ENCODE measurements at regions not wholly inside any gene's neighbourhood (a gene's known extent, or its start where the extent isn't known, plus 50 kb on each side); places are given as distances from the start of the nearest gene placed in this dataset.

DNA sequence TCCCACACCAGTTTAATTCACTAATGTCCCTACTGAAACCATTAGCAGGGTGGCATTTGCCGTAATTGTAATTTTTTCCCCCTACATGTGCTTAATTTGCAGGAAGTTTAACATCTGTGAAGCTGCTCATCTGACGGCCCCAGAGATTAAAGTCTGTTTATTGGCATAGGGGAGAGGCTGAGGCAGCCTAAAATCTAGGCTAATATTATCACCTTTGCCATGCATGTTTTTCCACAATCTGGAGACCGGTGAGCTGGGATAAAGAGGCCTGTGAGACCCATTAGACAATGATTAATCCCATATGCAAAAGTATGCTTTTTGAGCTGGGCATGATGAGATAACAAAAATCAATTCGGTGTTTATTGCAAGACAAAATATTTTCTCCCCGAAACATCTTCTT, 561.2 kb upstream of the ALCAM start:
- ChIA-PET POLR2A (no interaction called here), CTCF (no interaction called here)

- CTCF ChIA-PET, result no interaction called here
- POLR2A ChIA-PET, result no interaction called here
These were observed 555.8 kb upstream of the ALCAM start for GRCh38 chr3:104810896-104811295.

- CTCF ChIA-PET, result no interaction called here
- POLR2A ChIA-PET, result no interaction called here
These were observed 550.7 kb upstream of the ALCAM start for GRCh38 chr3:104816008-104816407.

- POLR2A ChIA-PET, result no interaction called here
- CTCF ChIA-PET, result no interaction called here
These were observed 550.0 kb upstream of the ALCAM start for GRCh38 chr3:104816716-104817115.

DNA sequence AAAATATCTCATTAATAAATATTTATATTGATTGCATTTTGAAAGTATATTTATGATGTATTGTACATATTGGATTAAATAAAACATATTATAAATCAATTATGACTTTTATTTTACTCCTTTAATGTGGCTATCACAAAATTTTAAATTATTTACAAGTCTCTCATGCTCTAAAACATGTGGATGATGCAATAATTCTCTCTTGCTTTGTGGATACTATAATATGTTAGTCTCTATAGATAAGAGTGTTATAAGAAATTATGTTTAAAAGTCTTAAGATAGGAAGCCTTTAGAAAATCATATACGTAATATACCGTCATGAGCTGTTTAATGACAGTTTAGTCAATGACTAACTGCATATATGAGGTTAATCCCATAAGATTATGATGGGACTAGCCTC, 547.4 kb upstream of the ALCAM start:
- CTCF ChIA-PET, result no interaction called here
- POLR2A ChIA-PET, result no interaction called here

DNA sequence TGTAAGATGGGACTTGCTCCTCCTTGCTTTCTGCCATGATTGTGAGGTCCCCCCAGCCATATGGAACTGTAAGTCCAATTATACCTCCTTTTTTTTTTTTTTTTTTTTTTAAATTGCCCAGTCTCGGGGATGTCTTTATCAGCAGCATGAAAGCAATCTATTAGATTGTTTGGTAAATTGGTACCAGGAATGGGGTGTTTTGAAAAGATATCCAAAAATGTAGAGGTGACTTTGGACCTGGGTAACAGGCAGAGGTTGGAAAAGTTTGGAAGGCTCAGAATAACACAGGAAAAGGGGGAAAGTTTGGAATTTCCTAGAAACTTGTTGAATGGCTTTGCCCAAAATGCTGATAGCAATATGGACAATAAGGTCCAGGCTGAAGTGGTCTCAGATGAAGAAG, 545.8 kb upstream of the ALCAM start:
- ChIA-PET CTCF (no interaction called here), POLR2A (no interaction called here)

GRCh38 chr3:104825116-104825515, 541.6 kb upstream of the ALCAM start:
- ChIA-PET CTCF (no interaction called here), POLR2A (no interaction called here)

- POLR2A ChIA-PET, result no interaction called here
- CTCF ChIA-PET, result no interaction called here
These were observed 535.6 kb upstream of the ALCAM start for GRCh38 chr3:104831071-104831470.

GRCh38 chr3:104832530-104832929, 534.2 kb upstream of the ALCAM start:
- POLR2A ChIA-PET, result no interaction called here
- CTCF ChIA-PET, result no interaction called here

GRCh38 chr3:104835376-104835775, 531.3 kb upstream of the ALCAM start:
- POLR2A ChIA-PET, result no interaction called here
- CTCF ChIA-PET, result no interaction called here

GRCh38 chr3:104846270-104846669, 520.4 kb upstream of the ALCAM start:
- ChIA-PET POLR2A (no interaction called here), CTCF (interaction anchor here (0.6 kb wide), 1 partner anchor 31 kb away, joined by 3 read pairs; no protein-coding TSS in a partner anchor)

DNA sequence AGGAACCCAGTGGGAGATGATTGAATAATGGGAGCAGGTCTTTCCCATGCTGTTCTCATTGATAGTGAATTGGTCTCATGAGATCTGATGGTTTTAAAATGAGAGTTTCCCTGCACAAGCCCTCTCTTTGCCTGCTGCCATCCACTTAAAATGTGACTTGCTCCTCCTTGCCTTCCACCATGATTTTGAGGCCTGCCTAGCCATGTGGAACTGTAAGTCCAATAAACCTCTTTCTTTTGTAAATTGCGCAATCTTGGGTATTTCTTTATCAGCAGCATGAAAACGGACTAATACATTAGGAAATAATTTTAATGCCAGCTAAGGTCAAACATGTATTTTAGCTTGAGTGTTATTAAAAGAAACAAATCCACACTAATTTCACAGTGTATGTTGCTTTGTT, 517.6 kb upstream of the ALCAM start:
- ChIA-PET POLR2A (no interaction called here), CTCF (no interaction called here)

GRCh38 chr3:104854468-104854867, 512.2 kb upstream of the ALCAM start:
- POLR2A ChIA-PET, result no interaction called here

DNA sequence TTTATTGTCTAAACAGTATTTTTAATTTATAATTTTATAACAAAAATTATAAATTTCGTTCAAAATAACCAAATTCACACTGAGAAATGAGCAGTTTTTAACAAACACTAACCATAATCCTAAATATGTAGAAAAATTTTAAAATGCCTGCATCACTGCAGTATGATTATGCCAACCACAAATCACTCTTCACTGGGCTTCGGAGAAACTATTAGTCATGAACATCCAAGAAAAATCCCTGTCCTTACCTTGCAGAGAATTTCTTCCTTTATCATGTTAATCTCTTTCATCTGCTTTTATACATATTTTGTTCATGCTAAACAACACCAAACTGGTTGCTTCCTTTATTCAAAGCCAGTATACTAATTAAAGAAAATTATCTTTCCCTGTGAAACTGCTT, 511.0 kb upstream of the ALCAM start:
- CTCF ChIA-PET, result no interaction called here
- POLR2A ChIA-PET, result no interaction called here

More at GRCh38 chr3:104854468-104854867, 512.2 kb upstream of the ALCAM start:
- CTCF ChIA-PET, result no interaction called here

GRCh38 chr3:104856741-104857140, 510.0 kb upstream of the ALCAM start:
- POLR2A ChIA-PET, result no interaction called here
- CTCF ChIA-PET, result no interaction called here

GRCh38 chr3:104868291-104868690, 498.4 kb upstream of the ALCAM start:
- ChIA-PET CTCF (no interaction called here), POLR2A (no interaction called here)

DNA sequence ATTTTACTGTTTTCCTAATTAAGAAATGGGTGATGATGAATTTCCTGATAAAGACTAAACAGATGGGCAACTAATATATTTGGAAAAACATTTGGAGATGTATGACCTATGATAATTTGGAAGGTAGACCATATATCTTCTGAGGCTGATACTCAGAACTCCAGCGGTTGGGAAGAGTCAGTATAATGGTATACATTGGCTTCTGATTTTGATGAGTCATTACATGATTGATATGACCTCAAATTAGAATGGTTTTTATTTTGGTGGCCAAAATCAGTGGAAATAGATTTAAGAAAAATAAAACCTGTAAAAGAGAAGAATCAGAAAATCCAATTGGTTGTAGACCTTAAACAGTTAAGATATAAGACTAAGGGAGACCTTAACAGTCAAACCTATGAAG, 496.4 kb upstream of the ALCAM start:
- CTCF ChIA-PET, result no interaction called here
- POLR2A ChIA-PET, result no interaction called here

DNA sequence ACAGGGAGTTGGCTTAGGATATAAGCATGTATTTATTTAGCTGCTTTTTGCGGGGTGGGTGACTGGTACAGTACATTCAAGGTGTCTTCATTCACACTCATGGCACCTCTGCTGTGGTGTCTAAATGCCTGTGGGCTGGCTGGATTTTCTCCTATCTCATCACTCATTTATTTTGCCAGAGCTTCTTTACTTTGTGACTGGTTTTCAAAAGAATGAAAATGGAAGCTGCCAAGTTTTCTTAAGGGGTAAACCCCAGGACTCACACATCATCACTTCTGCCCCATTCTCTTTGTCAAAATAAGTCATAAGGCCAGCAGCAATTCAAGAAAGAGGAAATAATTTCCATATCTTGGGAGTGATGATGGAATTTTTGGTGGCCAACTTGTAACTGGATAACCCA, 493.4 kb upstream of the ALCAM start:
- CTCF ChIA-PET, result no interaction called here
- POLR2A ChIA-PET, result no interaction called here

DNA sequence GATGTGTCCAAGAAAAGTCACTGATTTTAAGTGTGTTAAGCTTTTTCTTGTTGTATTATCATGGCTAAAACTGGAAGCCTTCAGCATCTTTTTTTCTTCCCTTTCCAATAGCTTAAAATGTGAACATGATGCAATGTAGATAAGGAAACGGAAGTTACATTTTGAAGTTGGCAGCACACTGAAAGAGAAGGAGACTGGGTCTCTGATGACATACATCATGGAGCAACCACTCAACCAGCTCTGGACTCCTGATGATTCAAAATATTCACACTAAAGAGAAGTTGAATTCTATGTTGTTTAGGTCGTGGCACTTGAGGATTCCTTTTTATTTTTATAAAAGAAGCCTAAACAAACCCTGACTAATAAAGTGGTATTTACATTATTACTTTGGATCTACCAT, 488.3 kb upstream of the ALCAM start:
- ChIA-PET CTCF (no interaction called here), POLR2A (no interaction called here)

DNA sequence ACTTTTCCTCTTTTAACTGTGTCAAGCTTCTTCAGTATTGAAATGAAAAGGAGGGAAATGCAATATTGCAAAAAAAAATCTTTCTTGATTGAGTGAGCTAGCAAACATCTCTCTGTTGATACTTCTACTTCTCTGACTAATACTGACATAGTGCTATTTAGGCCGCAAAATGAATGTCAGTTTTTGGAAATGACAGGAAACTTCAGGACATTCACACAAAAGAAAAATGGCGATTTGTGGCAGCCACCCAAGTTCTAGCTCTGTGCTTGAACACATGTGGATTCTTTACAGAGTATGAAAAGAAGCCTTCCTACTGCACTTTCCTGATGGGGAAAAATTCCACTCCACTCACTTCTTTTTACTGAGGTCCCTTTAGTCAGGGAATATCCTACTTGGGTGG, 486.8 kb upstream of the ALCAM start:
- POLR2A ChIA-PET, result no interaction called here
- CTCF ChIA-PET, result no interaction called here

GRCh38 chr3:104885214-104885814, 481.4 kb upstream of the ALCAM start:
- POLR2A ChIA-PET, result no interaction called here
- CTCF ChIA-PET, result no interaction called here

GRCh38 chr3:104886220-104886995, 480.3 kb upstream of the ALCAM start:
- ChIA-PET CTCF (no interaction called here), POLR2A (no interaction called here)

Measured in activated CD8-positive, alpha-beta memory T cell treated with anti-CD3 and anti-CD28 coated beads for 36 hours (primary cell).